ENCODE measurements at regions not wholly inside any gene's neighbourhood (a gene's known extent, or its start where the extent isn't known, plus 50 kb on each side); places are given as distances from the start of the nearest gene placed in this dataset.

GRCh38 chr11:32171445-32171844 lies 80.6 kb downstream of the RCN1 start:
- Histone ChIP-seq H3K4me3 (ENCODE audit: low read depth, low read length) (no peak overlapping the region), H3K9me3 (ENCODE audit: control insufficient read depth, insufficient read depth, low read depth, low read length) (no peaks in the 10 kb centered on the region), H3K36me3 (ENCODE audit: control insufficient read depth in 2 of 2, insufficient read depth in 1 of 2, low read length in 2 of 2) (no peaks in the 10 kb centered on the region), H3K4me1 (ENCODE audit: control insufficient read depth, insufficient read depth, low read length) (no peaks in the 10 kb centered on the region), H3K27ac (ENCODE audit: extremely low read depth, low read depth, low read length) (no peak overlapping the region)
- POLR2A ChIA-PET: interaction anchor here (0.6 kb wide), 1 partner anchor 56 kb away, joined by 3 read pairs; no protein-coding TSS in a partner anchor
- CTCF ChIA-PET: interaction anchor here (0.6 to 7.4 kb wide), 6 partner anchors 118 to 1575 kb away, joined by 3 to 120 read pairs (median 3); no protein-coding TSS in a partner anchor
- no peak for TF ChIP-seq INSM2 (tag by site-specific recombination; IDR thresholded peaks at IDR 0.05)
- no peak for TF ChIP-seq ZNF214 (tag by site-specific recombination; IDR thresholded peaks at IDR 0.05; ENCODE audit: borderline replicate concordance)
- TF ChIP-seq ZNF664 (tag by site-specific recombination; IDR thresholded peaks at IDR 0.05): no peak
- TF ChIP-seq AEBP2 (tag by site-specific recombination; IDR thresholded peaks at IDR 0.05; ENCODE audit: borderline replicate concordance): no peak
- no peak for TF ChIP-seq ZNF16 (tag by site-specific recombination; IDR thresholded peaks at IDR 0.05; ENCODE audit: low read depth)
- TF ChIP-seq ZNF426 (tag by site-specific recombination; IDR thresholded peaks at IDR 0.05): no peak
- no peak for TF ChIP-seq ZNF366 (tag by site-specific recombination; conservative IDR thresholded peaks at IDR 0.05)
- no peak for TF ChIP-seq ZNF555 (tag by site-specific recombination; conservative IDR thresholded peaks at IDR 0.05)
- TF ChIP-seq HIC1 (tag by site-specific recombination; IDR thresholded peaks at IDR 0.05): no peak
- TF ChIP-seq FEZF1 (tag by site-specific recombination; IDR thresholded peaks at IDR 0.05): no peak

GRCh38 chr11:32172041-32172847 lies 81.4 kb downstream of the RCN1 start:
- H3K4me3 ChIP-seq (ENCODE audit: low read depth, low read length): no peak overlapping the region
- no peaks in the 10 kb centered on the region for H3K36me3 ChIP-seq (ENCODE audit: control insufficient read depth in 2 of 2, insufficient read depth in 1 of 2, low read length in 2 of 2)
- POLR2A ChIA-PET: no interaction called here
- CTCF ChIA-PET: interaction anchor here (0.6 to 7.4 kb wide), 8 partner anchors 14 to 1576 kb away, joined by 3 to 120 read pairs (median 3); no protein-coding TSS in a partner anchor
- no peaks in the 10 kb centered on the region for H3K4me1 ChIP-seq (ENCODE audit: control insufficient read depth, insufficient read depth, low read length)
- no peak overlapping the region for H3K27ac ChIP-seq (ENCODE audit: extremely low read depth, low read depth, low read length)
- no peaks in the 10 kb centered on the region for H3K9me3 ChIP-seq (ENCODE audit: control insufficient read depth, insufficient read depth, low read depth, low read length)
- no peak for TF ChIP-seq ZNF350 (tag by site-specific recombination; IDR thresholded peaks at IDR 0.05)
- TF ChIP-seq ZNF645 (tag by site-specific recombination; IDR thresholded peaks at IDR 0.05): no peak
- no peak for TF ChIP-seq ZFP3 (tag by site-specific recombination; IDR thresholded peaks at IDR 0.05; ENCODE audit: low read depth)
- TF ChIP-seq ZIC2 (tag by site-specific recombination; IDR thresholded peaks at IDR 0.05): no peak
- no peak for TF ChIP-seq PRDM2 (tag by site-specific recombination; IDR thresholded peaks at IDR 0.05; ENCODE audit: borderline replicate concordance)
- no peak for TF ChIP-seq ZSCAN5A (tag by site-specific recombination; IDR thresholded peaks at IDR 0.05)
- no peak for TF ChIP-seq KLF1 (tag by site-specific recombination; IDR thresholded peaks at IDR 0.05)
- no peak for TF ChIP-seq RBAK (tag by site-specific recombination; IDR thresholded peaks at IDR 0.05)

Measured in HEK293 (cell line).